Tibial nerve (tissue), 4 donors: ENCODE measurements at regions not wholly inside any gene's neighbourhood (a gene's known extent, or its start where the extent isn't known, plus 50 kb on each side); places are given as distances from the start of the nearest gene placed in this dataset.
"Not testable (repeated sequence)": the region's sequence is repeated elsewhere in the genome, so short reads cannot be mapped to it uniquely, and the experiment has no call there.

Source experiments
- DNase-seq, 2 donors: peaks; one replicate each; pipeline ENCODE4 v3.0.0-alpha.2; 2019; ENCODE audit warnings: low spot score in 2 of 2
- H3K27ac ChIP-seq, 4 donors: fragments of 200-600 bp; sonication (generic) in 3 of 4; one replicate each; pipeline ENCODE4 v1.5.1; 2017 to 2019; ENCODE audit warnings: mild to moderate bottlenecking in 1 of 4
- H3K27me3 ChIP-seq, 2 donors: fragments of 200-600 bp; sonication (generic) in 1 of 2; one replicate each; pipeline versions ENCODE4 v1.5.1 to v1.6.0; 2017 to 2019
- H3K36me3 ChIP-seq, 3 donors: fragments of 200-600 bp; sonication (generic); one replicate each; pipeline ENCODE4 v1.5.1; 2018 to 2019
- H3K4me1 ChIP-seq, 4 donors: fragments of 200-600 bp; sonication (generic) in 3 of 4; one replicate each; pipeline ENCODE4 v1.5.1; 2017 to 2019
- H3K4me3 ChIP-seq, 4 donors: fragments of 200-600 bp; sonication (generic) in 3 of 4; one replicate each; pipeline ENCODE4 v1.5.1; 2017 to 2019; ENCODE audit warnings: mild to moderate bottlenecking in 1 of 4, moderate library complexity in 1 of 4
- H3K9me3 ChIP-seq, 4 donors: fragments of 200-600 bp; sonication (generic) in 3 of 4; one replicate each; pipeline ENCODE4 v1.5.1; 2017 to 2019
- EP300 ChIP-seq, 2 donors: sonication (generic); formaldehyde crosslinking; IDR thresholded peaks; one replicate each; pipeline ENCODE4 v1.6.1; 2017; ENCODE audit warnings: antibody characterized with exemption in 2 of 2, mild to moderate bottlenecking in 1 of 2
- POLR2A ChIP-seq, 2 donors: fragments of 450-650 bp; IDR thresholded peaks; one replicate each; pipeline ENCODE4 v1.6.1; 2017; ENCODE audit warnings: antibody characterized with exemption in 2 of 2, mild to moderate bottlenecking in 2 of 2, moderate library complexity in 2 of 2
- WGBS, 2 donors: methylation state at CpG; one replicate each; pipeline ENCODE4 v1.1.5; 2018; 5-methylcytosine and 5-hydroxymethylcytosine counted together
- TF ChIP-seq, protein P1 (sequence below), 5 experiments: fragments of 200-600 bp in 3 of 5; fragments of 450-650 bp in 2 of 5; sonication (generic) in 3 of 5; IDR thresholded peaks; one replicate each; pipeline ENCODE4 v1.5.1; 2016 to 2019; ENCODE audit warnings: antibody characterized with exemption in 5 of 5, mild to moderate bottlenecking in 3 of 5, moderate library complexity in 2 of 5

DNA sequence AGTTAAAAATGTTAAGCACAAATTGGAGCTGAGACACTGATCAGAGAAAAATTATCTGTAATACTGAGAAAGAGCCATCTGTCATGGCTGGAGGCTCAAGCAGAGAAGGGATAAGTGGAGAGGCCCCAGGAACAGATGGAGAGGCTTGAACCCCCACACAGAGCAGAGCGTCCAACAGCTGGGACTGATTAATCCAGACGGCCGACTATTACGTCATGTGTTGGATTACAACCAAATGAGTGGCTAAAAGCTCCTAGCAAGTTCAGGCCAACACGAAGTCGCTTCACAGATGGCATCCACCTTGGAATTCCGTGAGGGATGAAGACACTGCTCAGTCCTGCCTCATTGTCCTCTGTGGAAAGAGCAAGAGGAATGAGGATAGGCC, 57.7 kb upstream of the ATXN3L start:
- Histone ChIP-seq H3K9me3 (no peaks in the 10 kb centered on the region), H3K4me3 (no peak overlapping the region), H3K36me3 (no peaks in the 10 kb centered on the region), H3K27ac (peak overlapping the region in 1 of 4 donors; percentile 68), H3K4me1 (peaks cover 0 to 14% (median 0%) of the 10 kb centered on the region in 4 donors), H3K27me3 (no peaks in the 10 kb centered on the region)
- no peak for DNase-seq
- 43 to 73% methylated on average over 7 of the region's 7 CpGs for WGBS, 2 donors
- TF ChIP-seq EP300 (IDR thresholded peaks at IDR 0.05) (no peak), POLR2A (IDR thresholded peaks at IDR 0.05) (no peak)
- TF ChIP-seq, protein P1, sequence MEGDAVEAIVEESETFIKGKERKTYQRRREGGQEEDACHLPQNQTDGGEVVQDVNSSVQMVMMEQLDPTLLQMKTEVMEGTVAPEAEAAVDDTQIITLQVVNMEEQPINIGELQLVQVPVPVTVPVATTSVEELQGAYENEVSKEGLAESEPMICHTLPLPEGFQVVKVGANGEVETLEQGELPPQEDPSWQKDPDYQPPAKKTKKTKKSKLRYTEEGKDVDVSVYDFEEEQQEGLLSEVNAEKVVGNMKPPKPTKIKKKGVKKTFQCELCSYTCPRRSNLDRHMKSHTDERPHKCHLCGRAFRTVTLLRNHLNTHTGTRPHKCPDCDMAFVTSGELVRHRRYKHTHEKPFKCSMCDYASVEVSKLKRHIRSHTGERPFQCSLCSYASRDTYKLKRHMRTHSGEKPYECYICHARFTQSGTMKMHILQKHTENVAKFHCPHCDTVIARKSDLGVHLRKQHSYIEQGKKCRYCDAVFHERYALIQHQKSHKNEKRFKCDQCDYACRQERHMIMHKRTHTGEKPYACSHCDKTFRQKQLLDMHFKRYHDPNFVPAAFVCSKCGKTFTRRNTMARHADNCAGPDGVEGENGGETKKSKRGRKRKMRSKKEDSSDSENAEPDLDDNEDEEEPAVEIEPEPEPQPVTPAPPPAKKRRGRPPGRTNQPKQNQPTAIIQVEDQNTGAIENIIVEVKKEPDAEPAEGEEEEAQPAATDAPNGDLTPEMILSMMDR (IDR thresholded peaks at IDR 0.05) = no peak

DNA sequence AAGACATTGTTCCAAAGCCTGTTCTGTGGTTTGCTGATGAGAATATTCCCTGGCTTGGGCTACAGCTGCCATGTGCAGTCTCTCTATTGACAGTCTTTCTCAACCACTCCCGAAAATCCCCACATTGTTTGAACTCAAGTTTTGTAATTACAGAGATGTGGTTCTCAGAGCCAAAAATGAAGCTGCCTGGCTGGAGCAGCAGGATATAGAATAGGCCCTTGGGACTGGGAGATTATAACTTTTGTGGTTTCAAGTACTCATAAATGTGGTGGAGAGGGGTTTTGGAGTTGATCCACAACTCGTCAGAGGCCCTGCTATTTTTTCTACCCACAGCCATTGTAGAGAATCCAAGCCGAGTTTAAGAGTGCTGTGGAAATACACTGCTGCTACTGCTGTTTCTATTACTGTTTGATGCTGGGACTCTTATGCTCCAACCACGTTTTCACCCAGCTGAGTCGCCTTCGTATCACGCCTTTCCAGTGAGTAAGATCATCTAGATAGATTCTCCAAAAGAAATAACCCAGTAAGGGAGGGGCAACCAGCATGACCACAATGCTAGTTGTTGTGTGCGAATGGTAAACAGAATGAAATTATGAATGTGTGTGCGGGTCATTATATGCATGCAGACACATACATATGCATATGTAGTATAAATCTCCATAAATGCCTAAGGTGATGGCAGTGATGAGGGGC, 57.1 kb upstream of the ATXN3L start:
- Histone ChIP-seq H3K27ac (peak overlapping the region in 2 of 4 donors; percentile 56 to 68), H3K27me3 (no peaks in the 10 kb centered on the region), H3K9me3 (no peaks in the 10 kb centered on the region), H3K4me3 (no peak overlapping the region), H3K36me3 (no peaks in the 10 kb centered on the region), H3K4me1 (peaks cover 0 to 14% (median 0%) of the 10 kb centered on the region in 4 donors)
- DNase-seq = peak in 1 of 2 donors; percentile 24
- TF ChIP-seq POLR2A (IDR thresholded peaks at IDR 0.05) (no peak), EP300 (IDR thresholded peaks at IDR 0.05) (peak in 1 of 2 donors; percentile 55)
- WGBS, 2 donors = 19 to 49% methylated on average over 9 of the region's 9 CpGs

DNA sequence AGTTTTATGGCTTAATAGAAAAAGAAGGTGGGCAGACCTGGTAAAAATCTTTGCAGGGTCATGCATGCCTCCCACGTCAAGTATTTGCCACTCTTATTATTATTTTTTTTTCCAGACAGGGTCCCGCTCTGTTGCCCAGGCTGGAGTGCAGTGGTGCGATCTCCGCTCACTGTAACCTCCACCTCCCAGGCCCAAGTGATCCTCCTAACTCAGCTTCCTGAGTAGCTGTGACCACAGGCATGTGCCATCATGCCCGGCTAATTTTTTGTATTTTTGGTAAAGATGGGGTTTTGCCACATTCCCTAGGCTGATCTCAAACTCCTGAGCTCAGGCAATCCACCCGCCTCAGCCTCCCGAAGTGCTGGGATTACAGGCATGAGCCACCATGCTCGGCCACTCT, 55.7 kb upstream of the ATXN3L start:
- not testable (repeated sequence) for H3K27ac ChIP-seq
- WGBS, 2 donors = 87 to 97% methylated on average over 8 of the region's 8 CpGs

DNA sequence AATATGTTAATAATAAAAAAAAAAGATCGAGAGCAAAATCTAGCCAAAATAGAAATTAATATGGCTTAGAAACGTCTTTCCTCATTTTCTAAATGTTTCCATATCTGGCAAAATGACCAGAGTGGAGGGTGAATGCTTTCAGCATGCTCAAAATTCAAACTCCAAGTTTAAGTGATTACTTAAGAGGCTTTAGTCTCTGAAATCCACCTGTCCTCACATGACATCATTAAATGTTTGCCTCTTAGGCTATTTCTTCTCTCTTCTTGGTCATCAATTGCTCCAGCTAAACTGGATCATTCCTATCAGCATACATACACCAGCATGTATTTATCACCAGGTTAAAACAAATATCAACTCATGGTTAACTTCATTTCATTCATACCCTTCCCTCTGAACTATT, 54.5 kb upstream of the ATXN3L start:
- Histone ChIP-seq H3K27me3 (no peaks in the 10 kb centered on the region), H3K4me3 (no peak overlapping the region), H3K9me3 (no peaks in the 10 kb centered on the region), H3K27ac (peak overlapping the region in 2 of 4 donors; percentile 43 to 66), H3K4me1 (peaks cover 0 to 14% (median 0%) of the 10 kb centered on the region in 4 donors), H3K36me3 (no peaks in the 10 kb centered on the region)
- DNase-seq = no peak
- 53 to 65% methylated on average over 2 of the region's 2 CpGs for WGBS, 2 donors
- no peak for TF ChIP-seq EP300 (IDR thresholded peaks at IDR 0.05)
- no peak for TF ChIP-seq POLR2A (IDR thresholded peaks at IDR 0.05)
- TF ChIP-seq, protein P1 (IDR thresholded peaks at IDR 0.05) = no peak

More for the DNA sequence above, 55.7 kb upstream of the ATXN3L start:
- H3K9me3 ChIP-seq, H3K36me3 ChIP-seq, H3K4me3 ChIP-seq, H3K27me3 ChIP-seq, DNase-seq: not testable (repeated sequence)
- peaks cover 0 to 14% (median 0%) of the 10 kb centered on the region in 4 donors for H3K4me1 ChIP-seq

DNA sequence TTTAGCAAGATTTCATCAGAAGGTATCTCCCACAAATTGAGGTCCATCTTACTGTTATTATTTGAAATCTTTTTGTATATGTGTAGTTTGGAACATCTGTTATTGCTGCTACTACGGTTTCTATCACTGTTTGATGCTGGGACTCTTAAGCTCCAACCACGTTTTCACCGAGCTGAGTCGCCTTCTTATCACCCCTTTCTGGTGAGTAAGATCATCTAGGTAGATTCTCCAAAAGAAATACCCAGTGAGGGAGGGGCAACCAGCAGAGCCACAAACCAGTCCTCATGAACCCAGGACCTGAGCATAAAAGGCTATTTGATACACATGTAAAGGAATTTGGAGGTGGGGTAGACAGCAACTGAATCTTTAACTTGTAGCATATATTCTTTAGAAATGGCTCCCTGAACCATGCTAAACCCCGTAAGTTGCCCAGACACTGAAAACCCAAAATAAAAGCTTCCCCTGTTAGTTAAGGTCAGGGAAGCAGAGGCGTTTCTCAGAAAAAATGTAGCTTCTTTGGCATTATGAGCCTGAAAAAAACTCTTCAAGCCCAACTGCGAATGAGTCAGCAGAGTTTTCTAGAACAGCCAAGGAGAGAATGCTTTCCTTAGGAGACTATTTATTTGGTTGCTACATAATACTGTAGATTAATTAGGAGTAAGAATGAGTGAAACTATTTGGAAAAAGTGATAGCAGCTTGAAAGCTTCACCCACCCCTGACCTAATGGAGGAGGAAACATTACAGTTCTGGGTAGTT, 53.8 kb upstream of the ATXN3L start:
- DNase-seq = no peak
- Histone ChIP-seq H3K27ac (peak overlapping the region in 2 of 4 donors; percentile 43 to 66), H3K4me1 (peaks cover 0 to 14% (median 0%) of the 10 kb centered on the region in 4 donors), H3K36me3 (no peaks in the 10 kb centered on the region), H3K4me3 (no peak overlapping the region), H3K9me3 (no peaks in the 10 kb centered on the region), H3K27me3 (no peaks in the 10 kb centered on the region)
- TF ChIP-seq, protein P1 (IDR thresholded peaks at IDR 0.05) = no peak
- TF ChIP-seq EP300 (IDR thresholded peaks at IDR 0.05) = peak in 1 of 2 donors; percentile 39
- WGBS, 2 donors = 43 to 65% methylated on average over 7 of the region's 7 CpGs

DNA sequence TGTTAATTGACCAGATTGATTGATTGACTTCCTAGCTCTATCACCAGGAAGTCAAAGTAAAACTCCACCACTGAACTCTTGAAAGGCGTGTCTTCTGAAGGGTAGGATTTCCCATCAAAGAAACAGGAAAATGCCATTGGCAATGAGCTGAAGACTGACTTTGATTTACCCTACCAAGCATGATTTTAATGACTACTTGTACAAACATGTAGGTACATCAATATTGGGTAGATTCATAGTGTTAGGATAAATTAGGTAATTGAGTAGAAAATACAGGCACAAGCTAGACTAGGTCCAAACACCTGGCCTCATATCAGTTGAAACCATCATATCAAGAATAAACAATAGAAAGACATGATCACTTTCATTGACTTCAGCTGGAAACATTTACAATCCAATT, 53.2 kb upstream of the ATXN3L start:
- 91 to 100% methylated on average over 1 of the region's 1 CpG for WGBS, 2 donors
- Histone ChIP-seq H3K36me3 (no peaks in the 10 kb centered on the region), H3K27me3 (no peaks in the 10 kb centered on the region), H3K27ac (peak overlapping the region in 1 of 4 donors; percentile 15), H3K4me1 (peaks cover 0 to 14% (median 0%) of the 10 kb centered on the region in 4 donors), H3K9me3 (no peaks in the 10 kb centered on the region), H3K4me3 (no peak overlapping the region)
- TF ChIP-seq, protein P1 (IDR thresholded peaks at IDR 0.05) = no peak
- TF ChIP-seq POLR2A (IDR thresholded peaks at IDR 0.05) = no peak
- TF ChIP-seq EP300 (IDR thresholded peaks at IDR 0.05) = no peak
- no peak for DNase-seq
